SK-N-MC (cell line): ENCODE measurements at regions not wholly inside any gene's neighbourhood (a gene's known extent, or its start where the extent isn't known, plus 50 kb on each side); places are given as distances from the start of the nearest gene placed in this dataset.

Source experiments
- EZH2 ChIP-seq: fragments of 200-600 bp; sonication (generic); IDR thresholded peaks from one replicate; pipeline ENCODE4 v1.6.1; 2017; ENCODE audit warnings: antibody characterized with exemption
- FOXP2 ChIP-seq: optimal IDR thresholded peaks from 2 replicates; pipeline ENCODE3; 2011; ENCODE audit warnings: mild to moderate bottlenecking, moderate library complexity; ENCODE audit not compliant: insufficient read depth; ENCODE audit errors: extremely low read length, control extremely low read depth
- POLR2AphosphoS5 ChIP-seq: IDR thresholded peaks from 2 replicates; pipeline ENCODE4 v1.6.1; 2012; ENCODE audit warnings: mild to moderate bottlenecking, low read depth, low read length, borderline replicate concordance

- TF ChIP-seq POLR2AphosphoS5: no peak
- no peak for TF ChIP-seq EZH2
- no peak for TF ChIP-seq FOXP2
Measured at GRCh38 chr1:170375082-170375723, 156.8 kb upstream of the GORAB start.
